AML-193 (cell line): ENCODE measurements at regions not wholly inside any gene's neighbourhood (a gene's known extent, or its start where the extent isn't known, plus 50 kb on each side); places are given as distances from the start of the nearest gene placed in this dataset.
"Not testable (repeated sequence)": the region's sequence is repeated elsewhere in the genome, so short reads cannot be mapped to it uniquely, and the experiment has no call there.

Source experiments
- DNase-seq, 2 experiments: peaks; one replicate each; lab custom pipeline; 2025; lab: John Stamatoyannopoulos, UW

GRCh38 chr13:106095919-106096318 is 439.5 kb downstream of the EFNB2 start:
- DNase-seq, result no peak

DNA sequence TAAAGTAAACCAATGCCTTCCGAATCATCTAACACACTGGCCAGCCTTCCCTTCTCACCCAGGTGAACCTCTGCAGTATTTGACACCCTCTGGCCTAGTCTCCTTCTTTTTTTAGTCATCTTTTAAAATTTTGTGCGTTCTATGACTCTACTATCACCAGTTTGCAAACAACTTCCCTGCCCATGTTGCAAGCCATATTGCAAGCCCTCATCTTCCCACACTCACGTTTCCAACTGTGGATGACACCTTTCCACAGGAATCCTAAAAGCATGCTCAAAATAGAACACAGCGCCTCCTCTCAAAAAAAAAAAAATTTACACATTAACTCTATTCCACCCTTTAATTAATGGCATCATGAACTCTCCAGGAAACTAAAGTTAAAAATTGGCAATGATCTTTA is 440.1 kb downstream of the EFNB2 start:
- DNase-seq, result no peak

GRCh38 chr13:106090001-106090400 is 445.5 kb downstream of the EFNB2 start:
- no peak for DNase-seq

GRCh38 chr13:106089261-106089980 is 446.0 kb downstream of the EFNB2 start:
- no peak for DNase-seq

DNA sequence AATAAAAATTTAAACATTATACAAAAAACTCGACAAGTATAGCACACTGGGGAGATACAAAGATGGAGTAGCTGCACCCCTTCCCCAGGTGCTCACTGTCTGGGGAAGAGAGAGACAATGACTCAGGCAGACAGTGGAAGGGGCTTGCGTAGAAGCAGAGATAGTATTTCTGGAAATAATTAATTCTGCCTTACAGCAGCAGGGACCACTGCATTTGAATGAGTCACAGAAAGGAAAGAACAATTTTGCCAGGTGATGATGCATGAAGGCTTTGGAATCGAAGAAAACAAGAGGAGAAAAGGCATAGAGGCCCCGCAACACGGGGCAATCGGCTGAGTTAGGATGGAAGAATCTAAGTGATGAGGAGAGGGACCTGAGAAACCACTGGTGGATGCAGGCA is 447.4 kb downstream of the EFNB2 start:
- DNase-seq, result no peak

GRCh38 chr13:106087201-106087600 is 448.3 kb downstream of the EFNB2 start:
- no peak for DNase-seq

DNA sequence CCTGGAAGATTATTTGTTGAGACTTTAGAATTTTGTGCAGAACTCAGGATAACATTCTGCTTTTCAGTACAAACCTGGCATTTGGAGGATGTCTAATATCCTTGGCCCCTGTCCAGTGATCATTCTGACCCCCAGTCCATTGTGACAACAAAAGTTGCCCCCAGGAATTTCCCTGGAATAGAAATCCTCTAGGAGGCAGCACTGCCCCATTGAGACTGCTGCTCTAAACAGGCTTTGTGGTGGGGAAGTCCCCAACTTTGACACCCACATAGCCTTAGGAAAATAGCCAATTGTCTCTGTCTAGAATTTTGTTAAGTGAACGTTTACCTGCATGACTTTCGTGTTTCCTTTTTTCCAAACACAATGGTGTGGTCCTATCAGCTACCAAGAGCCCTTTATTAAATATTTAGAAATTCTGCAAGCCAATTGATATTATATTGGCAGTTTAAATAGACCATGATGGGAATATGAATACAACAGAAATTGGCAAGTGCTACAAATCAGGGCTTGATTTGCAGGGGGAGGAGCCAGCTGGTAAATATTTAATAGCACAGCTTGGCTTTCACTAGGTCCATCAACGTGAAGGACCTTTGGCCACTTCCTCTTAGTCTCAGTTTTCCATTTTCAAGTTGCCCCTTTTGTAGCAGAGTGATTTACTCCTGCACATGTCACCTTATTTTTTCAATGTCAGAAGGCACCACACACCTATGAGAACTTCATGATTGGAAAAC is 451.7 kb downstream of the EFNB2 start:
- peak; percentile 10 to 53 for DNase-seq

GRCh38 chr13:106081221-106081620 is 454.2 kb downstream of the EFNB2 start:
- not testable (repeated sequence) for DNase-seq

GRCh38 chr13:106078191-106078590 is 457.3 kb downstream of the EFNB2 start:
- no peak for DNase-seq

- no peak for DNase-seq
Measured at GRCh38 chr13:106077017-106077416, 458.4 kb downstream of the EFNB2 start.

DNA sequence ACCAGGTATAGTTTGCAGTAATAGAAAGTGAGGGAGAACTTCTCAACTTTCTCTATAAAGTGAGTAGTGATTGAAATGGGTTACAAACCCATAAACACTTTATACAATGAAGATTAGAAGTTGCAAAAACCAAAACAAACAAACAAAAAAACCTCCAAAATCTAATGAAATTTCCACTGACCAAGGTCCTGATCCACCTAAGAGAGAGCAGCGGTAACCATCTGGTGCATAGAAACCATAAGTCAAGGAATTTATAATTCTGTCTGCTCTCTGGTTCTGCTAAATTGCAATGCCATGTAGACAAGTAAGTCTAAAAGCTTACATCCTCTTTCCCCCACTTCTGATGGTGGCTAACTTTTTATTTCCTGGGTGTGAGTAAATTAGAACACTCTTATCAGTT is 463.4 kb downstream of the EFNB2 start:
- DNase-seq, result no peak

DNA sequence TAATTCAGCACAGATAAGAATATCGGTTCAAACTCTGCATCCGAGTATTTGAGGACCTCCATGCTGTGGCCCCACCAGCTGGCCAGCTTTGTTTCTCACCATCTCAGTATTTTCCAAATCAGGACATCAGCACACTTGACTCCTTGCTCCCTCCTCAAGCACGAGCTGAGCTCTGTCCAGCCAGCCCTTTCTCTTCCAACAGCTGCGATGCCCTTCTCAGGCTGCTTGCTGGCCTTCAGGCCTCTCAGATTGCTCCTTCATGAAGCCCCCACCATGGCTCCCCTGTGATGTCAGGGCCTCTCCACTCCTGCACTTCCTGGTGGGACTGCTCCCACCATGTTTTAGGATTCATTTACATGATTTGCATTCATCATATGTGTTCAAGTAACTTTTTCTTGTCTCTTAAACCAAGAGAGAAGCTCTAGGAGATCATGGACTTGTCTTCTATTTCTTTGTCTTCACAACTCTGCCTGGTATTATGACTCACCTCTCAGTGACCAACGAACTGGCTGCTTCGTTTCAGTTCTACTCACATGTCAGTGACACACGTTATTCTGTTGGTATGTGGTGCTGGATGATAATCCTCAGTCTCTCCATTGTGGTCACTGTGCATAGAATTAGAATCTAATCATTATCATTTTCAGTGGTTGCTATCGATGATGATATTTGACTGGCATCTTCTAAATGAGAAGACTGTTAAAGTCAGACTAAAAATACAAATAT is 471.7 kb downstream of the EFNB2 start:
- DNase-seq, result no peak

GRCh38 chr13:106061781-106062180 is 473.7 kb downstream of the EFNB2 start:
- DNase-seq, result no peak

DNA sequence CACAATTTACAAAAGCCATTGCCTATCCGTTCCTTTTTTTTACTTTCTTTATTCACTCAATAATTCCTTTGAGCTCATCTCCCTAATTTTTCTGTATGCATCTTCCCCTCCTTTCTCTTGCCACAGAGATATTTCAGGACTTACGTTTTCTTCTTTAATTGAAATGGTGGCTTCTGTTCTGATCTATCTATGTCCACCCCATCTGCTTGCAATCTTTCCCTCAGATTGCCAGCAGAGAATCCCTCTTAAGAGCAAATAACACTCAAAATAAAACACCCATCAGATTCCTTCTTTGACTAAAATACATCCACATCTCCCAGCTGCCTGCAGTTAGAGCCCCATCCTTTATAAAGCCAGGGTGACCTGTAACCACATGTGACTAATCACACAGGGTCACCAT is 478.6 kb downstream of the EFNB2 start:
- DNase-seq, result no peak

DNA sequence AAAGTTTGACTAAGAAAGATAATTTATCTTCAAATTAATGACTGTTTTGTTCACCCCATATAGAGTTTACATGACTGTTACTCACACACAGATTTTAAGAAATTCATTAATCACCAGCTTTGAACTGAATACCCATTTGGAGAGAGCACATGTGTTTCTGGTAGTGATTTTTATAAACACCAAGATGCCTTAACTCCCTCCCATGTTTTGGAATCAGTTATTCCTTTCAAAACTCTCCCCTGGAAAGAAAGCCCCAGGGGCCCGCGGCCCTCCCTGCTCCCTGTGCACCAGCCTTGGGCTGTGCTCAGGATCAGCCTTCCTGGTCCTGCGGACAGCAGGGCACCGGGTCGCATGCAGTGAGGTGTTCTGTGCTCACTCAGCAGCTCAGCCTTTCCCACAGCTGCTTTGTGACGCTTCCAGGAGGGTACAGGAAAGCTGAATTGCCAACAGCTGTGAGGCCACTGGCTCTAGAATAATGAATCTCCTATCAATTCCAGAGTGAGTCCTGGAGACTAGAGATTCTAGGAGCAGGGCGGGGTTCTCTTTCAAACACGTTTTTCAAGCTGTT is 483.2 kb downstream of the EFNB2 start:
- DNase-seq, result no peak

- no peak for DNase-seq
Measured at GRCh38 chr13:106049171-106049570, 486.3 kb downstream of the EFNB2 start.

DNA sequence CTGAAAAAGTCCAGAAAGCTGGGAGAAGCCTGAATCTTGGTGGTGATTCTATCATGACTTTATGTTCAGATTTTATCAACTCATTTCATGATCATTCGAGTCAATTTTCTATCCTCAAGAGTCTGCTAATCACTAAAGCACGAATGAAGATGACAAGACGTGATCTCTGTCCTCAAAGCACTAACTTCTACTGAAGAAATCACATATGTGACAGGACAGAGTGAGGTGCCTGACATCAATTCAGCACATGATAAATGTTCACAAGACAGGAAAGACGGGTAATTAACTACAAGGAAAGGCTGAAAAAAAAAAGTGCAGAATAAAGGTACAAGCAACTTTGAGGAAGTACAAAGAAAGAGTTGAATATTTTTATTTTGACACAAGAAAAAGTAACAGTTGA is 487.1 kb downstream of the EFNB2 start:
- no peak for DNase-seq

DNA sequence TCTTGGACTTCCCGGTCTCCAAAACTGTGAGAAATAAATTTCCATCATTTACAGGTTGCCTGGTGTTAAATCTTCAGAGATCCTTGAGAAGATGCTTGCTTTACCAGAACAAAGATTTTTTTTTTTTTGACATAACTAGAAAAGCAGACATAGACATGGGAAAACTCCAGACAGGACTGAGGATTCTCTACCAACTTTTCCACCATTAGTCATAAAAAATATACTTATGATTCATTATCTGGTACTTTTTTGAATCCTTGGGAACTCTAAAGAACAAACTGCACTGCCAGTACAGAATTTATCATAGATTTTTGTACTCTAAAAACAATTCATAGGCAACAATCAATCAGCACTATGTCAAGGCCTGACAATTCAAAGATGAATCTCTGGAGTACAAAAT is 487.6 kb downstream of the EFNB2 start:
- no peak for DNase-seq

DNA sequence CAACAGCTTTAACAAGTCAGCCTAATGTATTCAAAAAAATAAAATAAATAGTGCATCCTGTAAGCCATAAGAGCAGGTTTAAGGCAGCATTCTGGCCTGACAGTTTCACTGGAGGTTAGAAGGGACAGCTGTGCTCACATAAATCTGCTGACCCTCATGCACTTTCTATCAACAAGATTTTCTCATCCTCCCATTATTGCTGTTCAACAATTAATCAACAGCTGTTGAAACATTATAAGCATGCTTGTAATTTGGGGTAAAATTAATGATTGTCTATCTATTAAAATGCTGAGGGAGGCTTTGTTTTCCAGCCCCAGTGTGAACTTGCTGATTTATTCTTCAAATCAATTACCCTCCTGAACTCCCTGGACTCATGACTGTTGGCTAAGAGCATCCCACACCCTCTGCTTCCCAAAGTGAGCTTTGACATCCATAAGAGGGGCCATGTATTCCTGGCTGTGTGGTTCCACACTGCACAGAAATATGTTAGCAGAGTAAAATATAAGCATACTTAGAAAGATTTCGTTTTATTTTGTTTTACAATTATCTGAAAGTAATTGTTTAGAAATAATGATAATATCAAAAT is 492.4 kb downstream of the EFNB2 start:
- no peak for DNase-seq

GRCh38 chr13:106041445-106041844 is 494.0 kb downstream of the EFNB2 start:
- no peak for DNase-seq

DNA sequence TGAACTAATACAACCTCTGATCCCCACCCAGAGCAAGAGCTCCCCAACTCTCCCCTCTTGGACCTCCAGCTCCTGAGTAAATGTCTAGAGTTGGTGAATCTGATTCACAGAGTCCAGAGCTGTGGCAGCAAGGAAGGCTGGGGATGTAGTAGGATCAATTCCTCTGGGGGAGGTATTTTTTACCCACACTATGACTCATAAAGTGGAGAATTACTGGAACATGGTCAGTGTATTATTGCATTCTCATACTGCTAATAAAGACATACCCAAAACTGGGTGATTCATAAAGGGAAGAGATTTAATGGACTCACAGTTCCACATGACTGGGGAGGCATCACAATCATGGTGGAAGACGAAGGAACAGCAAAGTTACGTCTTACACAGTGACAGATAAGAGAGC is 496.7 kb downstream of the EFNB2 start:
- no peak for DNase-seq

DNA sequence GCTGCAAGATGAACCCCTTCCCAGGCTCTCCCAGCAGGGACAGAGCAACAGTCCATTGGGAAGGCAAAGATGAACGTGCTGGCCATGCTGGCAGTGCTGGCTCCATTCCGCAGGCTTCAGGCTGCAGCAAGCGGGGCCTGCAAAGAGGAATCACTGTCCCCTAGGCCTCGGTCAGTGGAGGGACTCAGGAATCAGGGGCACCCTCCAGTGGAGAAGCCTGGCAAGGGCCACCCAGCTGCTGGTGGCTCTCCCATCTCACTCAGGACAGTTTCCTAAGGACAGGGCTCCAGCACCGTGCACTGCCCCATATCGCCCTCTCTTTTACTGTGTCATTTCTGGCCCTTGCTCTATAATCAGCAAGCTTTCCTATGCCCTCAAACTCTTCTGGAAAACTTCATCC is 498.6 kb downstream of the EFNB2 start:
- DNase-seq, result no peak
